ENCODE measurements at regions not wholly inside any gene's neighbourhood (a gene's known extent, or its start where the extent isn't known, plus 50 kb on each side); places are given as distances from the start of the nearest gene placed in this dataset.

DNA sequence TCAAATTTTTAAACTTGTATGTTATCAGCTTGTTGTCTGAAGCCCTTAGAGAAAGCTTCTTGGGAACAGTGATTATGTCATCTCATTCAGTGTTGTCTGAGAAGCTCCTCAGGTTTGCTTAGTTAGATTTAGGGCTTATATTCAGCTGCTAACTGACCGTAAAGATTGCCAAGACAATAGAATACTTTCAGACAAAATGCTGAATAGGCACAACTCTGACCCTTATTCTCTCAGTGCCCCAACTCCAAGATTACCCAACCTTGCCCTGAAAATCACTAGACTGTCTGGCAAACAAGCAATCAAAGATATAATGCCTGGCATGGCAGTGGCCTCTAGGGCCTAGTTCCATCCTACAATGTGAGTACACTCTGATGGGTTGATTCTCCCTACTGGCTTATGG, 950.5 kb upstream of the HS3ST1 start:
- Histone ChIP-seq H3K14ac (ENCODE audit: insufficient read length) (no peak overlapping the region), H3K23me2 (ENCODE audit: low read depth, low read length) (no peaks in the 10 kb centered on the region), H3K79me1 (ENCODE audit: low read depth, low read length) (no peaks in the 10 kb centered on the region), H3K27me3 (replicated peaks in 1 of 4; ENCODE audit: control insufficient read depth in 3 of 4, extremely low read depth in 1 of 4, insufficient read depth in 3 of 4, low read length in 3 of 4) (no peaks in the 10 kb centered on the region), H3K9ac (replicated peaks in 1 of 4; ENCODE audit: extremely low read depth in 1 of 4, low read depth in 3 of 4, low read length in 3 of 4) (no peak overlapping the region), H2AFZ (ENCODE audit: low read length) (no peak overlapping the region), H2AK5ac (ENCODE audit: low read depth, low read length) (no peak overlapping the region), H3K36me3 (ENCODE audit: control insufficient read depth in 2 of 4, insufficient read depth in 4 of 4, low read length in 3 of 4) (no peaks in the 10 kb centered on the region), H3K9me3 (ENCODE audit: insufficient read depth in 2 of 2, low read depth in 1 of 2, low read length in 1 of 2) (0 out of 4 replicates have a peak, but pooled peaks cover 0 to 6% of the 10 kb centered on the region in 2 experiments), H2BK5ac (ENCODE audit: low read depth, low read length) (no peak overlapping the region), H2BK20ac (ENCODE audit: low read length) (no peak overlapping the region), H3K4ac (replicated peaks; ENCODE audit: insufficient read length, low read depth, low read length) (no peak overlapping the region), H3K27ac (ENCODE audit: low read depth, low read length) (no peak overlapping the region), H4K91ac (replicated peaks; ENCODE audit: insufficient read length, low read length) (no peak overlapping the region), H3K56ac (replicated peaks; ENCODE audit: insufficient read length, low read depth, low read length) (no peak overlapping the region), H2BK12ac (ENCODE audit: low read depth, low read length) (no peak overlapping the region), H3K4me1 (replicated peaks in 1 of 4; ENCODE audit: control insufficient read depth in 3 of 4, insufficient read depth in 4 of 4, low read length in 3 of 4) (no peaks in the 10 kb centered on the region), H2BK120ac (replicated peaks; ENCODE audit: low read depth, low read length) (no peak overlapping the region), H3K4me2 (ENCODE audit: insufficient read depth in 1 of 2, low read depth in 2 of 2, low read length in 2 of 2) (no peak overlapping the region), H3K79me2 (ENCODE audit: control insufficient read depth in 1 of 2, insufficient read depth in 2 of 2, low read length in 2 of 2) (no peaks in the 10 kb centered on the region), H4K8ac (ENCODE audit: extremely low read depth, insufficient read depth, low read length) (no peak overlapping the region), H3K23ac (ENCODE audit: insufficient read length) (no peak overlapping the region), H4K20me1 (replicated peaks in 1 of 2; ENCODE audit: control insufficient read depth in 1 of 2, insufficient read depth in 2 of 2, low read length in 2 of 2) (no peaks in the 10 kb centered on the region), H4K5ac (ENCODE audit: insufficient read length, low read depth, low read length) (no peak overlapping the region), H3K18ac (ENCODE audit: extremely low read depth, low read length) (no peak overlapping the region), H3K4me3 (ENCODE audit: extremely low read depth in 1 of 4, insufficient read depth in 2 of 4, low read depth in 3 of 4, low read length in 4 of 4) (no peak overlapping the region), H2BK15ac (ENCODE audit: low read length) (no peak overlapping the region)
- POLR2A ChIA-PET (ENCODE audit: partially characterized antibody) = no interaction called here
- DNase-seq (ENCODE audit: low read depth in 1 of 2, low spot score in 2 of 2) = no peak
- CTCF ChIA-PET (ENCODE audit: partially characterized antibody) = no interaction called here
- FAIRE-seq = no peak
- WGBS, 2 experiments (ENCODE audit: extremely low coverage in 1 of 2, insufficient coverage in 1 of 2, insufficient read length in 1 of 2, insufficient replicate concordance in 2 of 2, low coverage in 1 of 2, low lambda C conversion rate in 2 of 2, missing lambda C conversion rate in 1 of 2) = 100% methylated on average over 1 of the region's 1 CpG; no CpG with 5 or more reads in 1 of the 2 experiments
- TF ChIP-seq BCL11A (IDR thresholded peaks at IDR 0.05; ENCODE audit: low read depth in 2 of 2, low read length in 2 of 2) (no peak), CHD2 (IDR thresholded peaks at IDR 0.05; ENCODE audit: low read length) (no peak), SP2 (IDR thresholded peaks at IDR 0.05; ENCODE audit: low read length) (no peak), SUZ12 (IDR thresholded peaks at IDR 0.05; ENCODE audit: low read length) (no peak)
